GM12878 (cell line): ENCODE measurements at regions not wholly inside any gene's neighbourhood (a gene's known extent, or its start where the extent isn't known, plus 50 kb on each side); places are given as distances from the start of the nearest gene placed in this dataset.

Source experiments
- ATAC-seq: fragments of 200-7000 bp; cut with Tn5 transposase; 3 replicates; pipeline ENCODE4 v1.9.1; 2020; ENCODE audit warnings: mild to moderate bottlenecking, moderate library complexity
- BruUV-seq: library from RNA; stranded (reverse); fragments of 400-500 nt; replicated peaks from 2 replicates; lab custom pipeline; 2021; lab: Mats Ljungman, UMichigan
- CTCF ChIA-PET: fragments of 300-600 bp; sonication (Branson Sonifier 250); formaldehyde crosslinking; extraction: SDS; loops from one replicate; lab custom pipeline; 2021; ENCODE audit warnings: inconsistent platforms; lab: Yijun Ruan, JAX
- POLR2A ChIA-PET: fragments of 350-600 bp; formaldehyde crosslinking; extraction: SDS; loops from one replicate; lab custom pipeline; 2021; ENCODE audit warnings: inconsistent platforms; lab: Charles Lee
- RAD21 ChIA-PET: fragments of 300-600 bp; sonication (Branson Sonifier 250); formaldehyde crosslinking; loops from one replicate; lab custom pipeline; 2023; ENCODE audit warnings: antibody characterized with exemption; ENCODE audit not compliant: unreplicated experiment; lab: Charles Lee
- SMC1A ChIA-PET: fragments of 300-600 bp; sonication (Branson Sonifier 250); formaldehyde crosslinking; loops from one replicate; lab custom pipeline; 2023; ENCODE audit not compliant: unreplicated experiment, uncharacterized antibody; lab: Charles Lee
- DNase-seq: peaks from one replicate; pipeline ENCODE4 v3.0.0-alpha.2; 2011; ENCODE audit warnings: low read depth, low spot score
- FAIRE-seq: peaks from 3 replicates; lab custom pipeline; 2011; peaks lifted over from hg19 to GRCh38; lab: Jason Lieb, UNC
- H2AFZ ChIP-seq: 2 replicates; pipeline ENCODE4 v1.6.0; 2011; ENCODE audit warnings: low read depth, low read length, control low read depth; ENCODE audit not compliant: control insufficient read depth
- H3K27ac ChIP-seq: 2 replicates; pipeline ENCODE4 v1.5.1; 2011; ENCODE audit warnings: control low read depth; ENCODE audit not compliant: control insufficient read depth, insufficient read depth
- H3K27me3 ChIP-seq, 2 experiments: replicated peaks in 1 of 2; 2 replicates each; pipeline versions ENCODE4 v1.6.0 to v1.6.1; 2011; ENCODE audit warnings: low read length in 1 of 2; ENCODE audit not compliant: control insufficient read depth in 2 of 2, insufficient read depth in 2 of 2
- H3K36me3 ChIP-seq, 2 experiments: 2 replicates each; pipeline ENCODE4 v1.5.1; 2011; ENCODE audit warnings: low read length in 1 of 2; ENCODE audit not compliant: control insufficient read depth in 2 of 2, insufficient read depth in 2 of 2
- H3K4me1 ChIP-seq: 2 replicates; pipeline ENCODE4 v1.6.1; 2011; ENCODE audit warnings: mild to moderate bottlenecking, low read length, moderate library complexity, mixed read lengths; ENCODE audit not compliant: control insufficient read depth, insufficient read depth
- H3K4me2 ChIP-seq: 2 replicates; pipeline ENCODE4 v1.6.0; 2011; ENCODE audit warnings: control low read depth; ENCODE audit not compliant: control insufficient read depth, insufficient read depth
- H3K4me3 ChIP-seq: fragments of 200-600 bp; sonication (generic); 2 replicates; pipeline ENCODE4 v1.5.1; 2016
- H3K79me2 ChIP-seq: 2 replicates; pipeline ENCODE4 v1.6.0; 2011; ENCODE audit warnings: low read length; ENCODE audit not compliant: control insufficient read depth, insufficient read depth
- H3K9ac ChIP-seq: 2 replicates; pipeline ENCODE4 v1.8.0; 2011; ENCODE audit warnings: low read length, control low read depth, mixed read lengths; ENCODE audit not compliant: control insufficient read depth, insufficient read depth
- H3K9me3 ChIP-seq: replicated peaks from 3 replicates; pipeline ENCODE4 v1.5.1; 2011; ENCODE audit warnings: mild to moderate bottlenecking, low read length; ENCODE audit not compliant: control insufficient read depth, insufficient read depth
- H4K20me1 ChIP-seq: 2 replicates; pipeline ENCODE4 v1.6.0; 2011; ENCODE audit not compliant: control insufficient read depth, insufficient read depth
- EED ChIP-seq: sonication (generic); IDR thresholded peaks from 2 replicates; pipeline ENCODE4 v1.6.1; 2016; ENCODE audit warnings: antibody characterized with exemption, low read depth
- FOS ChIP-seq: IDR thresholded peaks from 3 replicates; pipeline ENCODE4 v1.6.1; 2011; ENCODE audit warnings: borderline replicate concordance; ENCODE audit not compliant: insufficient read length; ENCODE audit errors: extremely low read depth
- IRF4 ChIP-seq: IDR thresholded peaks from 2 replicates; pipeline ENCODE4 v1.6.1; 2011; ENCODE audit warnings: low read depth, low read length
- NFYA ChIP-seq: IDR thresholded peaks from 2 replicates; pipeline ENCODE4 v1.6.1; 2011; ENCODE audit warnings: low read depth, mild to moderate bottlenecking, low read length, improper control_type of control experiment, borderline replicate concordance
- RCOR1 ChIP-seq: conservative IDR thresholded peaks from 2 replicates; pipeline ENCODE4 v1.6.1; 2012; ENCODE audit warnings: low read depth, low read length, improper control_type of control experiment
- SIX5 ChIP-seq: IDR thresholded peaks from 2 replicates; pipeline ENCODE4 v1.6.1; 2011; ENCODE audit warnings: mild to moderate bottlenecking, low read depth, low read length, moderate library complexity; ENCODE audit not compliant: severe bottlenecking
- SREBF2 ChIP-seq: IDR thresholded peaks from 2 replicates; pipeline ENCODE4 v1.6.1; 2012; ENCODE audit warnings: mild to moderate bottlenecking, low read length
- WGBS: methylation state at CpG from one replicate; pipeline ENCODE4 v1.1.6; 2016; ENCODE audit warnings: low lambda C conversion rate; ENCODE audit not compliant: insufficient replicate concordance, insufficient coverage; ENCODE audit errors: missing lambda C conversion rate; 5-methylcytosine and 5-hydroxymethylcytosine counted together
- in situ Hi-C: fragments of 300-500 bp; cut with MboI; formaldehyde crosslinking; loops from 9 replicates; pipeline ENCODE4 v1.14.3; 2018; ENCODE audit warnings: mixed read lengths
- intact Hi-C: fragments of 100-400 bp; cut with micrococcal nuclease; formaldehyde crosslinking; loops from one replicate; pipeline ENCODE4 v1.14.2; 2022; ENCODE audit not compliant: unreplicated experiment
- TF ChIP-seq, protein P1 (sequence below): IDR thresholded peaks from 2 replicates; pipeline ENCODE4 v1.6.1; 2012; ENCODE audit warnings: improper control_type of control experiment, low read depth, low read length; ENCODE audit not compliant: insufficient replicate concordance
- TF ChIP-seq, protein P2 (sequence below): IDR thresholded peaks from 2 replicates; pipeline ENCODE4 v1.6.1; 2011; ENCODE audit warnings: borderline replicate concordance, low read depth, mild to moderate bottlenecking, moderate library complexity, low read length; ENCODE audit not compliant: insufficient read depth, poor library complexity, severe bottlenecking
- TF ChIP-seq, protein P3 (sequence below): fragments of 150-350 bp; IDR thresholded peaks from 2 replicates; pipeline ENCODE4 v1.6.1; 2014; ENCODE audit warnings: mild to moderate bottlenecking, low read depth, low read length

DNA sequence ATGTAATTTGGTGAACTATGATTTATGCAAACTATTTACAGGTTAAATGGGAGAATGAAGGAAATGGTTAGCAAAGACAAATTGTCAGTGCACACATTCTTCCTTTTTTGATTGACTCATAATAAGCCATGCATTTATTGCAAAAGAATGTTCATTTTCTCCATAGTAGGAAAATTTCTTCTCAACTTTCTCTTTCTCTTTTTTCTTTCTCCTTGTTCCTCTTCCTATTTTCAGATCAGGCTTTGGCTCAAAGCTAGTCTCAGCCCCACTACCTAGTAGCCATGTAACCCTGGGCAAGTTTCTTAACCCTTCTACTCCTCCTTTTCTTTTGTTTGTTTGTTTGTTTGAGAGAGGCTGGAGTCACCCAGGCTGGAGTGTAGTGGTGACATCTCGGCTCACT lies 156.6 kb downstream of the PIK3R1 start:
- BruUV-seq = no TSS peak

DNA sequence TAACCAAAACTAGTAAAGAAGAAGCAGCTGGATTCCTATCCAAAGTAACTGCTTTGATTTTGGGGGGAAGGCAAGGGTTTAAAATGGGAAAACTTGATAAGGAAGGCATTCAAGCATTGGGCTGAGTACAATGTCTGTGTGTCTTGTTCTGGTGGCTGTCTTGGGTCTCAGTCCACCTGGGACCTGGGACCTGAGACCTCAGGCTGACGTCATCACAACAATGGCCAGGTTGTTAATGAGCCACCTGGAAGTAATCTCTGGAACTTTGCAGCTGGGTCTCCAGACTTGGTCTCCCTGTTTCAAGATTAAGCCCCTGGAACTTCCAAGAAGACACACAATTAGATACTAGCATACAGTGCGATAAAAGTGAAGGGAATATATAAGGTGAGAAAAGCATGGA lies 157.5 kb downstream of the PIK3R1 start:
- ChIA-PET SMC1A (interaction anchor here (0.9 to 1.3 kb wide), 4 partner anchors 11 to 76 kb away, joined by 3 to 4 read pairs (median 3); no protein-coding TSS in a partner anchor), CTCF (interaction anchor here (1.0 kb wide), 1 partner anchor 106 kb away, joined by 4 read pairs; no protein-coding TSS in a partner anchor), POLR2A (no interaction called here), RAD21 (no interaction called here)
- H3K9me3 ChIP-seq = no peaks in the 10 kb centered on the region
- no peak for ATAC-seq
- peaks cover 51% of the 10 kb centered on the region for H3K4me1 ChIP-seq
- no TSS peak for BruUV-seq
- in situ Hi-C loops (no loop called here), intact Hi-C loops (no loop called here)
- no peak overlapping the region for H3K4me3 ChIP-seq
- no peak overlapping the region for H3K9ac ChIP-seq
- H3K36me3 ChIP-seq = no peaks in the 10 kb centered on the region
- no peak overlapping the region for H3K27ac ChIP-seq
- H3K4me2 ChIP-seq = no peak overlapping the region
- 60% methylated on average over 2 of the region's 2 CpGs for WGBS
- DNase-seq = no peak
- no peak for FAIRE-seq
- no peaks in the 10 kb centered on the region for H3K79me2 ChIP-seq
- H4K20me1 ChIP-seq = no peaks in the 10 kb centered on the region
- no peaks in the 10 kb centered on the region; a peak in 1 of 4 replicates for H3K27me3 ChIP-seq
- no peak overlapping the region for H2AFZ ChIP-seq
- TF ChIP-seq, protein P1, sequence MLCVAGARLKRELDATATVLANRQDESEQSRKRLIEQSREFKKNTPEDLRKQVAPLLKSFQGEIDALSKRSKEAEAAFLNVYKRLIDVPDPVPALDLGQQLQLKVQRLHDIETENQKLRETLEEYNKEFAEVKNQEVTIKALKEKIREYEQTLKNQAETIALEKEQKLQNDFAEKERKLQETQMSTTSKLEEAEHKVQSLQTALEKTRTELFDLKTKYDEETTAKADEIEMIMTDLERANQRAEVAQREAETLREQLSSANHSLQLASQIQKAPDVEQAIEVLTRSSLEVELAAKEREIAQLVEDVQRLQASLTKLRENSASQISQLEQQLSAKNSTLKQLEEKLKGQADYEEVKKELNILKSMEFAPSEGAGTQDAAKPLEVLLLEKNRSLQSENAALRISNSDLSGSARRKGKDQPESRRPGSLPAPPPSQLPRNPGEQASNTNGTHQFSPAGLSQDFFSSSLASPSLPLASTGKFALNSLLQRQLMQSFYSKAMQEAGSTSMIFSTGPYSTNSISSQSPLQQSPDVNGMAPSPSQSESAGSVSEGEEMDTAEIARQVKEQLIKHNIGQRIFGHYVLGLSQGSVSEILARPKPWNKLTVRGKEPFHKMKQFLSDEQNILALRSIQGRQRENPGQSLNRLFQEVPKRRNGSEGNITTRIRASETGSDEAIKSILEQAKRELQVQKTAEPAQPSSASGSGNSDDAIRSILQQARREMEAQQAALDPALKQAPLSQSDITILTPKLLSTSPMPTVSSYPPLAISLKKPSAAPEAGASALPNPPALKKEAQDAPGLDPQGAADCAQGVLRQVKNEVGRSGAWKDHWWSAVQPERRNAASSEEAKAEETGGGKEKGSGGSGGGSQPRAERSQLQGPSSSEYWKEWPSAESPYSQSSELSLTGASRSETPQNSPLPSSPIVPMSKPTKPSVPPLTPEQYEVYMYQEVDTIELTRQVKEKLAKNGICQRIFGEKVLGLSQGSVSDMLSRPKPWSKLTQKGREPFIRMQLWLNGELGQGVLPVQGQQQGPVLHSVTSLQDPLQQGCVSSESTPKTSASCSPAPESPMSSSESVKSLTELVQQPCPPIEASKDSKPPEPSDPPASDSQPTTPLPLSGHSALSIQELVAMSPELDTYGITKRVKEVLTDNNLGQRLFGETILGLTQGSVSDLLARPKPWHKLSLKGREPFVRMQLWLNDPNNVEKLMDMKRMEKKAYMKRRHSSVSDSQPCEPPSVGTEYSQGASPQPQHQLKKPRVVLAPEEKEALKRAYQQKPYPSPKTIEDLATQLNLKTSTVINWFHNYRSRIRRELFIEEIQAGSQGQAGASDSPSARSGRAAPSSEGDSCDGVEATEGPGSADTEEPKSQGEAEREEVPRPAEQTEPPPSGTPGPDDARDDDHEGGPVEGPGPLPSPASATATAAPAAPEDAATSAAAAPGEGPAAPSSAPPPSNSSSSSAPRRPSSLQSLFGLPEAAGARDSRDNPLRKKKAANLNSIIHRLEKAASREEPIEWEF = no peak
- TF ChIP-seq NFYA = no peak
- no peak for TF ChIP-seq IRF4
- TF ChIP-seq, protein P2, sequence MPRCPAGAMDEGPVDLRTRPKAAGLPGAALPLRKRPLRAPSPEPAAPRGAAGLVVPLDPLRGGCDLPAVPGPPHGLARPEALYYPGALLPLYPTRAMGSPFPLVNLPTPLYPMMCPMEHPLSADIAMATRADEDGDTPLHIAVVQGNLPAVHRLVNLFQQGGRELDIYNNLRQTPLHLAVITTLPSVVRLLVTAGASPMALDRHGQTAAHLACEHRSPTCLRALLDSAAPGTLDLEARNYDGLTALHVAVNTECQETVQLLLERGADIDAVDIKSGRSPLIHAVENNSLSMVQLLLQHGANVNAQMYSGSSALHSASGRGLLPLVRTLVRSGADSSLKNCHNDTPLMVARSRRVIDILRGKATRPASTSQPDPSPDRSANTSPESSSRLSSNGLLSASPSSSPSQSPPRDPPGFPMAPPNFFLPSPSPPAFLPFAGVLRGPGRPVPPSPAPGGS = no peak
- no peak for TF ChIP-seq SREBF2

More for the DNA sequence above, 156.6 kb downstream of the PIK3R1 start:
- Histone ChIP-seq H3K9ac (no peak overlapping the region), H3K27ac (no peak overlapping the region), H3K27me3 (no peaks in the 10 kb centered on the region; a peak in 1 of 4 replicates), H3K36me3 (no peaks in the 10 kb centered on the region), H3K4me3 (no peak overlapping the region), H4K20me1 (no peaks in the 10 kb centered on the region), H3K4me2 (peak overlapping the region; percentile 10), H3K79me2 (no peaks in the 10 kb centered on the region), H3K9me3 (no peaks in the 10 kb centered on the region), H2AFZ (no peak overlapping the region), H3K4me1 (peaks cover 45% of the 10 kb centered on the region)
- POLR2A ChIA-PET = interaction anchor here (1.3 to 2.0 kb wide), 2 partner anchors 8 to 18 kb away, joined by 5 to 6 read pairs; no protein-coding TSS in a partner anchor
- intact Hi-C loops (no loop called here), in situ Hi-C loops (no loop called here)
- DNase-seq (no peak), ATAC-seq (no peak), FAIRE-seq (no peak)
- RAD21 ChIA-PET = no interaction called here
- WGBS = 87% methylated on average over 1 of the region's 1 CpG
- no peak for TF ChIP-seq EED
- no peak for TF ChIP-seq RCOR1
- TF ChIP-seq, protein P3, sequence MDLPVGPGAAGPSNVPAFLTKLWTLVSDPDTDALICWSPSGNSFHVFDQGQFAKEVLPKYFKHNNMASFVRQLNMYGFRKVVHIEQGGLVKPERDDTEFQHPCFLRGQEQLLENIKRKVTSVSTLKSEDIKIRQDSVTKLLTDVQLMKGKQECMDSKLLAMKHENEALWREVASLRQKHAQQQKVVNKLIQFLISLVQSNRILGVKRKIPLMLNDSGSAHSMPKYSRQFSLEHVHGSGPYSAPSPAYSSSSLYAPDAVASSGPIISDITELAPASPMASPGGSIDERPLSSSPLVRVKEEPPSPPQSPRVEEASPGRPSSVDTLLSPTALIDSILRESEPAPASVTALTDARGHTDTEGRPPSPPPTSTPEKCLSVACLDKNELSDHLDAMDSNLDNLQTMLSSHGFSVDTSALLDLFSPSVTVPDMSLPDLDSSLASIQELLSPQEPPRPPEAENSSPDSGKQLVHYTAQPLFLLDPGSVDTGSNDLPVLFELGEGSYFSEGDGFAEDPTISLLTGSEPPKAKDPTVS = no peak
- no peak for TF ChIP-seq SIX5
- TF ChIP-seq FOS = no peak
- SMC1A ChIA-PET = interaction anchor here (1.3 kb wide), 2 partner anchors 17 to 77 kb away, joined by 3 to 4 read pairs; no protein-coding TSS in a partner anchor
- CTCF ChIA-PET = interaction anchor here (1.0 to 2.7 kb wide), 3 partner anchors 74 to 107 kb away, joined by 3 to 17 read pairs (median 4); no protein-coding TSS in a partner anchor
